Stimulated activated CD4-positive, alpha-beta T cell treated with anti-CD3 and anti-CD28 coated beads, Interleukin-15, amount 100 ng/mL, for 1 hour (primary cell): ENCODE measurements at regions not wholly inside any gene's neighbourhood (a gene's known extent, or its start where the extent isn't known, plus 50 kb on each side); places are given as distances from the start of the nearest gene placed in this dataset.

Source experiments
- DNase-seq, 2 donors: peaks; one replicate each; pipeline ENCODE4 v3.0.0-alpha.2; 2020; ENCODE audit warnings: low read depth in 1 of 2, low spot score in 1 of 2

DNA sequence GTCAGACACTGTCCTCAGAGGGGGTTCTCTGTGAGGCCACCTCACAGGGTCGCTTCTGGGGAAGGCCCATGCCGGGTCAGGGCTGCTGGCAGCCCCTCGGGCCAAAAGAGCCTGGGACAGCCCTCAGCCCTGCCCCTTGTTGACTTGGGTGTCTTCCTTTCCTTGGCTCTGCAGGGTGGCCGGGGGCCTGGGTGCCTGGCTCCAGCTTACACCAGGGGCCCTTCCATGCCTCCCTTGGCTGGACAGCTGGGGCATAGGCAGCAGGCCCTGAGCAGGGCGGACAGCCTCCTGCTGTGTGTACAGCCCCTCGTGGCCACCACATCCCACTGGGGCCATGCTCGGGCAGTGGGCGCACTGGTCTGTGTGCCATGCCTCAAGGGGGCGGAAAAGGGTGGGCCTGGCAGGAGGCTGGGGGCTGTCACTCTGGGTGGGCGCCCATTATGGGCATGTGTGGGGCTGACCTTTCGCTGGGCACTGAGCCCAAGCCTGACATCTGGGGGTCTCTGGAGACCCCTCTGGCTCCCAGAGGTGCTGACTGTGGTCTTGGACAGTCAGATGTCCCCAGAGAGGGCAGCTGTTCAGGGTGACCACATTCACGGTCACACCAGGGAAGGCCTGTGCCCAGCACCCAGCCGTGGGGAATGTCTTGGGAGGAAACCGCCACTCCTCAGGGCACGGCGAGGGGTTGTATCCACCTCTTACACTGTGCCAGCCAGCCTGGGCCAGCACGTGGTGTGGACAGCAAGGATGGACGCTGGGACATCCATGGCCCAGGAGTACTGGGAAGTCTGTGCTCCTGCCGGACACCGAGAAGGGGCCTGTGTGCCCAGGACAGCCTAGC is 313.3 kb downstream of the TMEM121 start:
- no peak for DNase-seq

DNA sequence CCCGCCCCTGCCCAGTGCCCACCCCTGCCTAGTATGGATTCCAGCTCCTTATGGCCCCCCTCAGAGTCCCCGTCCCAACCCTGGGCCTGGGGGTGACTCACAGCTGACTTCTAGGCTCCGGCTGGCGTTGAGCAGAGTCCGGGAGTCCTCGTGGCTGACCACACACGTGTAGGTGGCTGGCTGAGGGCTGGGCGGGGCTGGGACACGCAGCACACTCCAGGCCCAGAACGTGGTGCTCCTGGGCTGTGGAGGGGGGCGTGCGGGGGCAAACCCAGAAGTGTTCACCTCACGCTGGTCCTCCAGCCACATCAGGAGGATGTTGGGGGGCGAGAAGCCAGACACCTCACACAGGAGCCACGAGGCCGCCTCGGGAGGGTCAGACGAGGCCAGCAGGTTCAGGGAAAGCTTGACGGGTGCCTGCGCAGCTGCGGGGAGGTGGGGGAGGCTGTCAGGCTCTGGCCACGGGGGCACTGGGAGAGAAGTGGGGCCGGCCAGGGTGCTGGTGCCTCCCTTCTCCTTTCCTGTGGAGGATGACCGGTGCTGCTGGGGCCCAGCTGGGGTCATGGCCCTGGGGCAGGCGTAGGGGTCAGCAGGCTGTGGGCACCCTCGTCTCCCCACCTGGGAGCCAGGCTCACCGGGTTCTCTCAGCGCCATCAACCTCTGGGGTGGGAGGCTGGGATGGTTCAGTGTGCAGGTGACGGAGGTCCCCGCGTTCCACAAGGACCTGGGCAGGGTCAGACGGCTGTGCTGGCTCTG is 314.1 kb downstream of the TMEM121 start:
- DNase-seq: no peak

DNA sequence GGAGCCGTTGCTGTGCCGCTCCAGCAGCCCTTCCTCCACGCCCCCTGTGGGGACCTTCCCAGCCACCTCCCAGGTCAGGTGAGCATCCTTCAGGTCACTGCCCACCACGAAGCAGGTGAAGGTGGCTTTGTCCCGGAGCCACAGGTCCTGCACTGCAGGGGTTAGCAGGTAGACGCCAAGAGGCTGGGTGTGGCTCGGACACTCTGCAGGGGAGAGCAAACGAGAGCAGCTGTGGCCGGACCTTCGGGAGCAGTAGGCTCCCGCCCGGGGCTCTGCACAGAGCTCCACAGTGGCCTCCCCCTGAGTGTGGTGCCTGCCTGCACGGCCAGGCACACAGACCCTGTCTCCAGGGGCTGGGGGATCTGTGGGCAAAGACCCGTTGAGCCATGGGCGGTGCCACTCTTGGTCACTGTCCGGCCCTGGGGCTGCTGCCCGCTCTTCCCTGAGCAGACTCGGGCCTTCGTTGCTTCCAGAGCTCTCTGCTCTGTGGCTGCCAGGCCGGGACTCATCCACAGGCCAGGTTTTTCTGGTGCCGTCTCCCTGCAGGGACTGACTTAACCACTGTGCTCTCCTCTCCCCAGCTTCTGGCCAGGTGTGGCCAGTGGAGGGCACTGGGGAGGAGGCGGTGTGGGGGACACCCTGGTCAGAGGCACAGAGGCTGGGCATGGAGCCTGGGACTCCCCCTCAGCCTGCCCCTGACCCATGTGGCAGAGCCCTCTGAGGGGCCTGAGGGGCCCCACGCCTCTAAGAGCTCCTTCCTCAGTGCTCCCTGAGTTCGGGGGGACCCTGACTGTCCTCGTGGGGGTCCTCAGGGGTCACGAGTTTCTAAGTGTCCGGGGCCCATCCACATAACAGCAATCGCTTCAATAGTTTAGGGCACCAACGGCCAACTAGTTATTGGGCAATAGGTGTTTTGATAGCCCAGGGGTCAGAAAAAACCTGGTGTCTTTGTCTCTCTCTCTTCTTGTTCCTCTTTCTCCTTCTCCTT is 314.9 kb downstream of the TMEM121 start:
- no peak for DNase-seq

DNA sequence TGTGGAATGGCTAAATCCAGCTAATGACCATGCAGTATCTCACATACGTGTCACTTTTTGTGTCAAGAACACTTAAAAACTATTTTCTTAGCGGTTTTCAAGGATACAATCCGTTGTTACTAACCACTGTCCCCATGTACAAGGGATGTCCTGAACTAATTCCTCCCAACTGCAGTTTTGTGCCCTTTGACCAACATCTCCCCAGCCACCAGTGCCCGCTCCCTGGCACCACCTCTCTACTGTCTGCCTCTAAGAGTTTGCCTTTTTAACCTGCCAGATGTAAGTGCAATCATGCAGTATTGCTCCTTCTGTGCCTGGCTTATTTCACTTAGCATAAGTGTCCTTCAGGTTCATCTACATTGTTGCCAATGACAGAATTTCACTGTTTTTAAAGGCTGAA is 315.7 kb downstream of the TMEM121 start:
- DNase-seq: no peak

DNA sequence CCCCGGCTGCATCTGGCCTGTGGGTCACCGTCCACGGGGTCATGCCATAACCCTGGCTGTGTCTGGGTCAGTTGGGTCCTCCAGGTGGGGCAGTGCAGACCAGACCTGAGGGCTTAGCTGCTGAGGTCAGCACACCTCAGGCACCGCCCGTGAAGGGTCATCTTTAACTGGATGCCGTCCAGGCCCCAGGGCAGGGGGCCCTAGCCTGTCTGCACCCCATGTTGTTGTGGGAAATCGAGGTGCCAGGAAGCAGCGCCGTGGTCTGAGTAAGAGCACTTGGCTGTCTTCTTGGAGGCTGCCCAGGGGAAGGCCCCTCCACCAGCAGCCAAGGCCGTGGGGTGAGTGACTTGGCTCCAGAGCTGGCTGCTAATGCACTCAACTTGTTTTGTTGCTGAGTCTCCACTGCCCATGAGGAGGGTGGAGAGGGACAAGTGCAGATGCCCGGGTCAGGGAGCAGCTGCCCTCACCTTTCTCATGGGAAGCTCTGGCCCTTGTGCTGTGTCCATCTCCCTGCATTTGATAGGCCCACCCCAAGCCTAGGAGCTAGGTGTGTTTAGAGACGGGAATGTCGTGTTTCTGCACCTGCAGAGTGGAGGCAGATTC is 317.2 kb downstream of the TMEM121 start:
- DNase-seq: no peak

DNA sequence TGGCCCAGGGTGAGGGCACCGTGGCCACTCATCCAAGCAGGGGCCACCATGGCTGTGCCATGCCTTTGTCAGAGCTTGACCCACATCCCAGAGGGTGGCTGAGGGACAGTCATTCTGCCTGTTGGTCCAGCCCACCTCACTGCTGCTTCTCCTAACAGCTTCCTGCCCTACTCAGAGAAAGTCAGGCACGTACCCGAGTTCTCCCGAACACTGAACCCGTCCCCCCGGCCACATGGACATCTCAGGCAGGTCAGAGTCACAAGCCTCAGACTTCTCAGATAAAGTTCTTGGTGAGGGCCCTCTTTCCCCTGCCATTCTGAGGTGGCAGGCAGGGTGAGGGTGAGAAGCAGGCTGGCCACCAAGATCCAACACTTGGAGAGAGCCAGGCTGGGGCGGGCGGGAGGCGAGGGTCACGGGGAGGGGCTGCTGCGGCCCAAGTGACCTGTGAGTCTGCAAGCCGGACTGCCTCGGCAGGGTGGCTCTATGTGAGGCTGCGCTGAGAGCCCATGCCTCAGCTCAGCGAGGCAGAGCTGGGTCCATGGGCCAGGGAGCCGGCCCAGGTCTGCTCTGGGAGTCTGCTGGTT is 317.8 kb downstream of the TMEM121 start:
- DNase-seq: no peak

DNA sequence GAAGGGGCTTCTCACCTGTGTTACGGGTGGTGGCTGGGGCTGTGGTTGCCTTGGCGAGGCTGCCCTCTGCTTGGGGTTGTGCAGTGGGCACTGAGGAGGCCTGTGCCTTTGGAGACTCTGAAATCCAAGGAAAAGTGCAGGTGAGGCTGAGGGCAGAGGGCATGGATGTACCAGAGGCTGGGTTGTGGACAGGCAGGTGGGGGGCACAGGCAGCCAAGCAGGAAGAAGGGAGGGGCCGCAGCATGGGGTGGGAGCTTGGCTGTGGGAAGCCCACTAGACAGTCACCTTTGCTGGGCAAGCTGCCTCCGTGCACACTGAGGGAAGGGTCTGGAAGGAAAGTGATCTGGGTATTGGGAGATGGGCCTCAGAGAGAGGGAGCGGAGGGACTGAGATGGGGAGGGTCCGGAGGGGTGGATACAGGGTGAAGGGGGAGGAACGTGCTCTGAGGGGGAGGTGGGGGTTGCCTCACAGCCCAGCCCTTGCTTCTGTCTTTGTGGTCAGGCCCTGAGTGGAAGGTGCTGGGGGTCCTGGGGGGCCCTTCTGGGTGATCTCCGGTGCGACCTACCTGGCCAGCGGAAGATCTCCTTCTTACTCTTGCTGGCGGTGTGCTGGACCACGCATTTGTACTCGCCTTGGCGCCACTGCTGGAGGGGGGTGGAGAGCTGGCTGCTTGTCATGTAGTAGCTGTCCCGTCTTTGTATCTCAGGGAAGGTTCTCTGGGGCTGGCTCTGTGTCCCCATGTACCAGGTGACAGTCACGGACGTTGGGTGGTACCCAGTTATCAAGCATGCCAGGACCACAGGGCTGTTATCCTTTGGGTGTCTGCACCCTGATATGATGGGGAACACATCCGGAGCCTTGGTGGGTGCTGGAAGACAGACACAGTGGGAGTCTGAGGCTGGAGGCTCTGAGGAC is 318.7 kb downstream of the TMEM121 start:
- DNase-seq: no peak

DNA sequence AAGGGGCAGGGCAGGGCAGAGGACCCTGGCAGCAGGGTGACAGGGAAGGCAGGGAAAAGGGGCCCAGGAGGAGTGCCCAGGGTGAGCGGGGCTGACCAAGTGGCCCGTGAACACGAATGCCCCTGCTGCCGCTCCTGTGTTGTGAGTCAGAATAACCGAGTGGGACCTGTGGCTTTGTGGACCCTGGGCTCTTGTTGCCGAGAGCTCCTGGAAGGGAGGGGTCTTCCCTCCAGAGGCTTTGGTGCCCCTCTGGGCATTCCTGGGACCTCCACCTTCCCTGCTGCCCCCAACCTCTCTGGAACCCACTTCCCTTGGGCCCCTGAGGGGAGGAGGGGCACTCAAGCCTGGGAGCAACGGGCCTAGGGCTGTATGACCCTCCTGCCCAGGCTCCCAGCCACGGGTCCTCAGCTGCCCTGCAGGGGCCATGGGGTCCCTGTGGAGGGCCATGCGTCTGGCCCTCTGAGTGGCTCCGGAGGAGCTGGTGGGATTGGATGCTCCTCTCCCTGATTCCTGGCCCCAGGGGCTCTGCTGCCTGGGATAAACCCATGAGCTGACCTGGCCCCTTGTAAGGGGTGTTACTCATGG is 319.4 kb downstream of the TMEM121 start:
- no peak for DNase-seq

DNA sequence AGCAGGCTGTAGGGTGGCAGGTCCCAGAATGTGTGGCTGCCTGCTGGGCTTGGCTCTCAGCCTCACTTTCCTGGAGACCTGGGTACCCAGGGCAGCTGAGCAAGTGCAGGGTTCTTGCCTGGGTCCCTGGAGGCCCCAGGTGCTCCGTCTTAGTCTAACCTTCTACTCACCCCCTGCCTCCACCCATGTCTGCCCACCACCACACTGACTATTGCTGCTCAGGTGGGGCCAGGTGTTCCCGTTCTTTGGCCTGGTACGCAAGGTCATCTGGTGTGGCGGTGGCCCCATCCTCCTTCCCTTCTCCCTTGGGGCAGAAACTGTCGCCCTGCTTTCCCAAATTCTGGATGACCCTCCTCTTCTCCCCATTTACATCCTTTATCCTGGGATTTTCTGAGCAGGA is 319.9 kb downstream of the TMEM121 start:
- no peak for DNase-seq

DNA sequence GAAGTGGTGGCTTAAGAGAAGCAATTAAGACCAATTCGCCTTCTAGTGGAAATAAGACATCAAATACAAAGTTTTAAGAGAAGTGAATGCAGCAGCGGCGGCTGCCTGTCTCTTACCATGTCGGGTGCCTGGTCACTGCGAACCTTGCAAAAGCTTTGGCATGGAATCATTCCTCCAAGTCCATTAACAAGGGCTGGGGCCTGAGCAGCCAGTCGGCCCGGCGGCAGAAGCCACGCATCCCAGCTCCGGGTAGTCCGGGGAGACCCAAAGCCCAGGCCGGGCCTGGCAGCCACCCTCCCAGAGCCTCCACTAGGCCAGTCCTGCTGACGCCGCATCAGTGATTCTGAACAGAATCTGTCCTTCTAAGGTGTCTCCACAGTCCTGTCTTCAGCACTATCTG is 321.0 kb downstream of the TMEM121 start:
- no peak for DNase-seq

DNA sequence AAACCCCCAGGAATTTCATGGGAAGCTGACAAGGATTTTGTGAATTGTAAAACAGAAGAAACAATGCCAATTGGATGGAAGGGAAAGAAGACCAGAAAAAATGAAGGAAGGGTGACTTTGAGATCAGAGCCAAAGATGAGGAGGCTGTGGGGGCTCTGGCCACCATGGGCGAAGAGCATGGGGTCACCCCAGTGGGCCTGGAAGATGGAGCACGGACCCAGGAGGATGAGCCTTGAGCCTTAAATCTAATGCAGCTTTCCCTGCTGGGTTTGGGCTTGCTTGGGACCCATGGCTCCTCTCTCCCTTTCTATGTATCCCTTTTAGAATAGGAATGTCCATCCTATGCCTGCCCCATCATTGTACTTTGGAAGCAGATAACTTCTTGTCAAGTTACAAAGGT is 322.2 kb downstream of the TMEM121 start:
- DNase-seq: no peak

DNA sequence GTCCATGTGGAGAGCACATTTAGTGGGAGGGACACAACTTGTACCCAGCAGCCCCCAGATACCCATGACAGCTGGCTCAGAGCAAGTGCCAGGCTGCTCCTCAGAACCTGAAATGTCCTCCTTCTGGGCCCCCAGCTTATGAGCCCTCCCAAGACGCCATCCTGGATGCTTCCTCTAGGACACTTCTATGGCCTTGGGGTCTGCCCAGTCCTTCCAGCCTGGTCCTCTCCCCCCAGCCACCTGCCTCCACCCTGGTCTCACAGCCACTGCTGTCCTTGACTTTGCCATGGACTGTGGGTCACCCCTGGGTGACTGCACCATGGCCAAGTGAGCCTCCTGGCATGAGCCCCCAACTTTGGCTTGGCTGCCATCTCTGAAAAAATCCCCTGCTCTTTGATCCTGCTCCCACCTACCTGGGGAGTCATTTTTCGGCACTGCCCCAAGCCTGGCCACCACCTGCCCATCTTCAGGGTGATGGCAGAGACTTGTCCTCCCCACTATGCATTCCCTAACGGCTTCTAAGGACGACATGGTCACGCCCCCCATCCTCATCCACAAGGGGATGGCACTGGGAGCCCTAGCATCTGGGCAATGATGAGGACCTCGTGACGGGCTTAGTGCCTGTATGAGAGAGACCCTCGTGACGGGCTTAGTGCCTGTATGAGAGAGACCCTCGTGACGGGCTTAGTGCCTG is 323.7 kb downstream of the TMEM121 start:
- no peak for DNase-seq

DNA sequence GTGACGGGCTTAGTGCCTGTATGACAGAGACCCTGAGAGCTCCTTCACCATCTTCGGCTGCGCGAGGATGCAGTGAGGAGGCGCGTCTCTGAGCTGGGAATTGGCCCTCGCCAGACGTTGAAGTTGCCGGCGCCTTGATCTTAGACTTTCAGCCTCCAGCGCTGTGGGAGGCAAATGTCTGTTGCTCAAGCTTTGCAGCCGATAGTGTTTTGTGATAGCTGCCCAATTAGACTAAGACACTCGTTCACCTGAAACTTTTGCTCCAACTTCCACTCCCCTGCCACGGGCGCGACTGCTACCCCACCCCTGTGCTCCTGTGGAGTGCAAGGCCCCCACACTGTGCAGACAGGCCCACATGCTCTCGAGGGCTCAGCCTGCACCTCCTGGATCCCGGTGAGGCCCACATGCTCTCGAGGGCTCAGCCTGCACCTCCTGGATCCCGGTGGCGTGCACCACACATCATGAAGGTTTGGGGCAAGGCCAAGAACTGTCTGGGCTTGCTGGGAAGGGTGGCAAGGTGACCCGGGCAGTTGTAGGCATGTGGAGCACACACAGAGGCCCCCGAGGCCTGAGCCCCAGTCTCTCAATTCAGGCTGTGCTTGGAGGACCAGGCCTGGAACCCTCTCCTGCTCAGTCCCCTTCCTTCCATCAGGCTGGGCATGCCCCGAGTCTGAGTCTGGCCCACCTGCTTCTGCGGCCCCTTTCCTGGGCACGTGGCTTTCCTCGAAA is 324.6 kb downstream of the TMEM121 start:
- DNase-seq: no peak

DNA sequence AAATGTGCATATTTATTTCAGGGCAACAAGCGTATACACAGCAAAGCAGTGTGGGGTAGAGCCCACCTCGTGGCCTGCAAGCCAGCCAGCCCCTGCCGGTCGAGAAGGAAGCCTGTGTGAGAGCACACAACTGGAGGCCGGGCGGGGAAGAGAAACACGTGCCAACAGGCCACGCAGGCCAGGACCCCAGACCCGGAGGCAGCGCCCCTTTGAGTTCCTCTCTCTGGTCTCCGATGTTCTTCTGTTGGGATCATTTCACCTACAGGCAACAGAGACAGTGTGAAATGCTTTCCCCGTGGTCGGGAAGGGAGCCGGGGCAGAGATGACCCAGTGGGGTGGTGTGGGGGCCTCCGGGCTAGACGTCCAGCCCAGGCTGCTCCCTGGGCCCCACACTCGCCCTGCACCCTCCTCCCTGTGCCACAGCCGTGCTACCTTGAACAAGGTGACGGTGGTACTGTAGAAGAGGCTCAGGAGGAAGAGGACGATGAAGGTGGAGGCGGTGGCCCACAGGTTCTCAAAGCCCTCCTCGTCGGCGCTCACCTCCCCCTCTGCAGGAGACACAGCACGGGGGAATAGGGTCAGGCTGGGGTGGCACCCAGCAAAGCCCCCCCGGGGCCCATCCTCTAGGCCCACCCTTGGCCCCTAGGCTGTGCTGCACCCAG is 325.5 kb downstream of the TMEM121 start:
- no peak for DNase-seq

DNA sequence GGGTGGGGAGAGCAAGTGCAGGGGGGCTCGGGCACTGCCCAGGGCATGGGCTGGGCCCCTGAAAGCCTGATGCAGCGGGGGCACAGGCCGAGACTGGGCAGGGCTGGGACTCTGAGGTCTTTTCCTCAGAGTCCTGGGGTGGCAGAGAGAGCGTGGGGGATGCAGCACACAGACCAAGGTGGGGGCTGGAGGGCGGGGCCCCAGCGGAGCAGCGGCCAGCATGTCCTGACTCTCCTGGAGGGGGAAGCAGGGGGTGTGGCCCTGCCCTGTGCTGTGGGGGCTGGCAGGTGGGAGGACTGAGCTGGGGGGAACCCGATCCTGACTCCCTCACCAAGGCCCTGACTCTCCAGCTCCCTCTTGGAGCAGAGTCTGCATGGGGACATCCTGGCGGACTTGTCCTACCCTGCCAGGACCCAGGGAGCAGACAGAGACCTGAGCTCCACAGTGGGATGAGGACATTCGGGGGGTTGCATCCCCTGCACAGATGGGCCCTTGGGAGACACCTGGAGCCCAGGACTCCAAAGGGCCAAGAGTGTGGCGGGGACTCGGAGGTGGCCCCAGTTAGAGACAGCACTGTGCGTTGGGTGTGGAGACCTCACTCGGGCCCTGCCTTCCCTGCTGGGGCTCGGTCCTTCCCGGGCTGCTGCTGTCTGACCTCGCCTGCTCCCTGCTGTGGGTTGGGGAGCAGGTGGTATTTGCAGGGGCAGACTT is 326.1 kb downstream of the TMEM121 start:
- no peak for DNase-seq

DNA sequence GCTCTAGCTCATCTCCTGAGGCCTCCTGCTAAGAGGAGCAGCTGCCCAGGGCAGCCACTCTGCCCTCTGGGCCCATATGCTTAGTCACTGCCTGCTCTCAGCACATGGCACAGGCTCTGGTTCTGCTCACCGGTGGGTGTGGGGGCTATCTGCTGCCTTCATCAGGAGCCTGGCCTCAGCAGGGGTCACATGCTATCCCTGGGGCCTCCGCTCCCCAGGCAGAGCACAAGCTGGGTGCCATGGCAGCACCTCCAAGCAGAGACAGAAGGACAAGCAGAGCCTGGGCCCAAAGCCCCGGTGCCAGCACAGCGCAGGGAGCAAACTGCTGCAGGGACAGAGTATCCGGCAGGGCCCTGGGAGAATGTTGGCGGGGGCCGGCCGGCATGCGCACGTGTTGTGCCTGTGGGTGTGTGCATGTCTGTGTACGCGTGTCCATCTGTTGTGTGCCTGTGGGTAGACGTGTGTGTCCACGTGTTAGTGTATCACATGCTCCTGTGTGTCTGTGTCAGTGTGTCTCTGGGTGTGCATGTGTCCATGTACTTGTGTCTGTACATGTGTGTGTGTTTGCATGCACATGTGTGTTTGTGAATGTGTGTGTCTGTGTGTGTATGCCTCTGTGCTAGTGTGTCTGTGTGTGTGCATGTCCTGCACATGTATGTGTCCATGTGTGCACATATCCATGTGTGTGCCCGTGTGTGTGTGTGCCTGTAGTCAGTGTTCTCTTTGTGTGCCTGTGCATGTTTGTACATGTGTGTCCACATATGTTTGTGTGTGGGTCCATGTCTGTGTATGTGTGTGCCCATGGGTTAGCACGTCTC is 326.9 kb downstream of the TMEM121 start:
- no peak for DNase-seq
